HG02571 (cell line): ENCODE measurements at regions not wholly inside any gene's neighbourhood (a gene's known extent, or its start where the extent isn't known, plus 50 kb on each side); places are given as distances from the start of the nearest gene placed in this dataset.
"Not testable (repeated sequence)": the region's sequence is repeated elsewhere in the genome, so short reads cannot be mapped to it uniquely, and the experiment has no call there.

ENCODE experiments used
- ATAC-seq: cut with Tn5 transposase; IDR thresholded peaks from one replicate; pipeline ENCODE4 v1.9.1; 2021; ENCODE audit warnings: mild to moderate bottlenecking, moderate library complexity; ENCODE audit not compliant: unreplicated experiment

GRCh38 chr10:81534991-81535390, 340.0 kb upstream of the NRG3 start:
- ATAC-seq, result no peak

- no peak for ATAC-seq
These were observed 333.5 kb upstream of the NRG3 start for GRCh38 chr10:81541517-81541916.

GRCh38 chr10:81546243-81546642, 328.8 kb upstream of the NRG3 start:
- ATAC-seq, result no peak

- ATAC-seq, result no peak
These were observed 326.8 kb upstream of the NRG3 start for GRCh38 chr10:81548160-81548559.

DNA sequence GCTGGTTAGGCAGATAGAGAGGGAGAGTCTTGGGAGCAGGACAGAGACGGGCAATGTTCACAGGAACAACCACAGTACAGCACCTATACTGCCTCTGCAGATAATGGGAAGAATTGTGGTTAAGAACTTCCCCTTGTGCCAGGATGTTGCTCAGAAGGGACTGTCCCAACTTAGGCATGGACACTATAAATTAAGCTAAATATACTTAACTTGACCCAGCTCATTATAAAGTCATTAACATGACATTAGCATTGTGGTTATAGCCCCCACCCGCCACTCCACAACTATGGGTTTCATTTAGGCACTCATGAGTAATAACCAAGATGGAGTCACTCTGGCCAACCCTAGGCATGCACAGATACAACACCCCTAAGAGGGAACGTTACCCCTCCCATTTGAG, 310.9 kb upstream of the NRG3 start:
- ATAC-seq, result no peak

- ATAC-seq, result no peak
These were observed 305.5 kb upstream of the NRG3 start for GRCh38 chr10:81569488-81569887.

GRCh38 chr10:81570349-81570748, 304.6 kb upstream of the NRG3 start:
- ATAC-seq, result no peak

GRCh38 chr10:81570878-81571794, 303.9 kb upstream of the NRG3 start:
- no peak for ATAC-seq

GRCh38 chr10:81575036-81575435, 300.0 kb upstream of the NRG3 start:
- ATAC-seq, result no peak

DNA sequence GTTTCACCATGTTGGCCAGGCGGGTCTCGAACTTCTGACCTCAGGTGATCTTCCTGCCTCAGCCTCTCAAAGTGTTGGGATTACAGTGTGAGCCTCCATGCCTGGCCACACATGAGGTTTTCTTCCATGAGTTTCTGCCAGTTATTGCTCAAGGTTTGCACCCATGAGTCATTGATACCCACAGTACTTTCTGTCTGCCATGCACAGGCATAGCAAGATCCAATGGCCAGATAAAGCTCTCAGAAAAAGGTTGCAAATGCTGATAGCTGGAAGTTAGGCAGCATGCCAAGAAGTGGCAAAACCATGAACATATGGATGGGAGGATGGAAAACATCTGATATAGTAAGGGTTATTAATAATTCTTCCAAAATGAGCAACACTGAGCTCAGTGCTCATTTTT, 298.7 kb upstream of the NRG3 start:
- no peak for ATAC-seq

DNA sequence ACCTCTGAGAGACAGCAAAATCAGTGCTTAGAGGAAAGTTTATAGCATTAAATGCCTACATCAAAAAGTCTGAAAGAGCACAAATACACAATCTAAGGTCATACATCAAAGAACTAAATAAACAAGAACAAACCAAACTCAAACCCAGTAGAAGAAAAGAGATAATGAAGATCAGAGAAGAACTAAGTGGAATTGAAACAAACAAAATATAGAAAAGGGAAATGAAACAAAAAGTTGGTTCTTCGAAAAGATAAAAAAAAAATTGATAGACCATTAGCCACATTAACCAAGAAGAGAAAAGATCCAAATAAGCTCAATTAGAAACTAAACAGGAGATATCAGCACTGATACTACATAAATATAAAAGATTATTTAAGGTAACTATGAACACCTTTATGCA, 280.0 kb upstream of the NRG3 start:
- no peak for ATAC-seq

- no peak for ATAC-seq
These were observed 274.8 kb upstream of the NRG3 start for GRCh38 chr10:81600185-81600584.

DNA sequence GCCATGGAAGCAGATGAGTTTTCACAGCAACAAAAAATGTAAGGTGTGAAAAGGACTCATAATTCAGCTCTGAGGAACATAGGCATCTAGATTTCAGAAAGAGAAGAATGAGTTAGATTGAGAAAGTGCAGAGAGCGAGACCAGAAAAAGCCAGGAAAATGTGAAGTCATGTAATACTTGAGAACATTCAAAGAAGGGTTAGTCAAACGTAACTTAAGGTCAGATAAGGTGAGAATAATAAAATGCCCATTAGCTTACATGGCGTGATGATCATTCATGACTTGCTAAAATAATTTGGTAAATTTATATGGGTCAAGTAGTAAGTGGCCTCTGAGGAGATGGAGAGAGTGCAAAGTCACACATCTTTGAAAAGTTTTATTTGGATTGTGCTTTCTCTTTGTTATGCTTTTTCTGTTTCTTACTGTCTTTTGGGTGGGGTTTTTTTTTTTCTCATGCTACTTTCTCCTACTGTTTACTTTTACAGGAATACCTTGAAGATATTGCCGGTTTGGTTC, 271.8 kb upstream of the NRG3 start:
- no peak for ATAC-seq

GRCh38 chr10:81644485-81644884, 230.5 kb upstream of the NRG3 start:
- ATAC-seq, result not testable (repeated sequence)

GRCh38 chr10:81655986-81656385, 219.0 kb upstream of the NRG3 start:
- ATAC-seq, result no peak

DNA sequence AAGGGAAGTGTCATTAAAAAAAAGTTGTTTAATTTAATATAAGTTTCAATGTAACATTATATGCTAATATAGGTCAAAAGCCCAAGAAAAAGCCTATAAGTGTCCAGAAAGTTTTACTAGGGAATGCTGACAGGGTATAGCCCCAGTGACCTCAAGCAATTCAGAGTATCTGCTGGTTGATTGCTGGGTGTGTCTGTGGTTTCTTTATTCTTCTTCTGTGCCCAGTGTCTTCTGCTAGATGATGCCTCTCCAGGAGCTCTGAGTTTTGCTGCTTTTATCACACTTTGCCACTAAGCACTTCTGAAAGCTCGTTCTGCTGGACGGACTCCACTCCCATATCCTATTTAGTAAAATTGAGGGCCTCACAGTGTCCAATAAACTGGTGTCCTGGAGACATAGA, 212.2 kb upstream of the NRG3 start:
- no peak for ATAC-seq

- not testable (repeated sequence) for ATAC-seq
These were observed 210.2 kb upstream of the NRG3 start for GRCh38 chr10:81664800-81665199.

DNA sequence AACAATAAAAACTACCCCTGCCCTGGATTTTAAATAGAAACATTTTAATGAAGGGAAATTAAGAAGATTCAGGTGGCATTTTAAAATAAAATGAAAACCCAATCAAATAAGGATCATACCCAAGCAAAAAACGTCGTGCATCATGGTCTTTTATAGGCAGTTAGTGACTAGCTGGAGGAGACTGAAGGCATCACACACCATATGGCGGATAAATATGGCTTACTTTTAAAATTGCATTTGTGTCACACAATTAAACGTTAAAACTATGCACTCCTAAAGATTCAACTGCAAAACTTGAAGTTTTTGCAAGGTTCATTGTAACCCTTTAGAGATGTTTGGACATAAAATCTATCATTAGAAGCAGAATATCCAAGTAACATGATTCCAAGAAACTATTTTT, 200.1 kb upstream of the NRG3 start:
- ATAC-seq, result no peak

GRCh38 chr10:81679291-81679690, 195.7 kb upstream of the NRG3 start:
- ATAC-seq, result no peak

DNA sequence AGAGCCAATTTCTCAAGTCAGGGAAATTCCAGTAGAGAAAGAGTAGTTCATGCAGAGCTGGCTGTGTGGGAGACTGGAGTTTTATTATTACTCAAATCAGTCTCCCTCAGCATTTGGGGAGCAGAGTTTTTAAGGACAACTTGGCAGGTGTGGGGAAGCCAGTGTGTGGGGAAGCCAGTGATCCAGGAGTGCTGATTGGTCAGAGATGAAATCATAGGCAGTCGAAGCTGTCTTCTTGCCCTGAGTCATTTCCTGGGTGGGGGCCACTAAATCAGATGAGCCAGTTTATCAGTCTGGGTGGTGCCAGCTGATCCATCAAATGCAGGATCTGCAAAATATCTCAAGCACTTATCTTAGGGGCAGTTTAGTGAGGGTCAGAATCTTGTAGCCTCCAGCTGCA, 194.6 kb upstream of the NRG3 start:
- ATAC-seq, result no peak

DNA sequence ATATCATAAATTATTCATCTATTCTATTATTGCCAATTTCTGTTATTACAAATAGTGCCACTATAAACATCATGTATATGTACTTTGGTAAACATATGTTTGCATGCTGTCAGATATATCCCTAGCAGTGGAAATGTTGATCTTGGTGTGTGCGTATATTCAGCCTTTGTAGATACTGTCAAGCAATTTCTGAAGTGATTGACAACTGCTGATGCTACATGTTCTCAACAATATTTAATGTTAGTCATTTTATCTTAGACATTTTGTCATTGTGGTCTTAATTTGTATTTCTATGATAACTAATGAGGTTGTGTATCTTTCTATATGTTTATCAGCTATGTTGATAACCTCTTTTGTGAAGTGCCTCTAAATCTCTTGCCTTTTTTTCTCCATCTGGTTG, 186.5 kb upstream of the NRG3 start:
- ATAC-seq, result no peak

- no peak for ATAC-seq
These were observed 178.2 kb upstream of the NRG3 start for GRCh38 chr10:81696609-81697388.
